ENCODE measurements at regions not wholly inside any gene's neighbourhood (a gene's known extent, or its start where the extent isn't known, plus 50 kb on each side); places are given as distances from the start of the nearest gene placed in this dataset.
A peak's percentile ranks its signal among the peaks of the same experiment; 100 is the strongest.

DNA sequence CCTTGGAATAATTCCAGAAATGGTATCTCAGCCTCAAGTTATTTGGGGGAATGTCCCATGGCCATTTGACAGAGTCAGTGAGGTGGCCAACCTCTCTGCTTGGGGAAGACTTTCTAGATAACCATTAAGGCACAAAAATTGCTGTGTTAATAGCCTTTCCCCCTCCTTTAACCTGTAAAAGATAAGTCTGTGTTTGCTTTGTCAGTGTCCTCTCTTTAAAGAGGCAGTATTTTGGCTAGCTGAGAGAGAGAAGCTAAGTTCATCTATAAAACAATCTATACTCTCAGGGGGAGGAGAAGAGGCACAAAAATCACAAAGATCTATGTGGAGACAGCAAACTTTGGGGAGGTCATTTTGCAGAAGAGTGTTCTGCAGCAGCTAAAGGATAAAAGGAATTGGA is 72.1 kb downstream of the PLCE1 start:
- H3K4me3 ChIP-seq (ENCODE audit: low read depth, low read length) = no peak overlapping the region
- DNase-seq = no peak
- H3K27me3 ChIP-seq (replicated peaks) = no peaks in the 10 kb centered on the region
- H3K36me3 ChIP-seq (replicated peaks) = no peaks in the 10 kb centered on the region
- TF ChIP-seq, protein P1, sequence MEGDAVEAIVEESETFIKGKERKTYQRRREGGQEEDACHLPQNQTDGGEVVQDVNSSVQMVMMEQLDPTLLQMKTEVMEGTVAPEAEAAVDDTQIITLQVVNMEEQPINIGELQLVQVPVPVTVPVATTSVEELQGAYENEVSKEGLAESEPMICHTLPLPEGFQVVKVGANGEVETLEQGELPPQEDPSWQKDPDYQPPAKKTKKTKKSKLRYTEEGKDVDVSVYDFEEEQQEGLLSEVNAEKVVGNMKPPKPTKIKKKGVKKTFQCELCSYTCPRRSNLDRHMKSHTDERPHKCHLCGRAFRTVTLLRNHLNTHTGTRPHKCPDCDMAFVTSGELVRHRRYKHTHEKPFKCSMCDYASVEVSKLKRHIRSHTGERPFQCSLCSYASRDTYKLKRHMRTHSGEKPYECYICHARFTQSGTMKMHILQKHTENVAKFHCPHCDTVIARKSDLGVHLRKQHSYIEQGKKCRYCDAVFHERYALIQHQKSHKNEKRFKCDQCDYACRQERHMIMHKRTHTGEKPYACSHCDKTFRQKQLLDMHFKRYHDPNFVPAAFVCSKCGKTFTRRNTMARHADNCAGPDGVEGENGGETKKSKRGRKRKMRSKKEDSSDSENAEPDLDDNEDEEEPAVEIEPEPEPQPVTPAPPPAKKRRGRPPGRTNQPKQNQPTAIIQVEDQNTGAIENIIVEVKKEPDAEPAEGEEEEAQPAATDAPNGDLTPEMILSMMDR (IDR thresholded peaks at IDR 0.05; ENCODE audit: low read depth, low read length, missing control alignments) = no peak
- in situ Hi-C loops (cut with HindIII; ENCODE audit: low pct_ligation_motif_present, low sequenced_read_pairs) = no loop called here
- H3K27ac ChIP-seq = no peak overlapping the region

DNA sequence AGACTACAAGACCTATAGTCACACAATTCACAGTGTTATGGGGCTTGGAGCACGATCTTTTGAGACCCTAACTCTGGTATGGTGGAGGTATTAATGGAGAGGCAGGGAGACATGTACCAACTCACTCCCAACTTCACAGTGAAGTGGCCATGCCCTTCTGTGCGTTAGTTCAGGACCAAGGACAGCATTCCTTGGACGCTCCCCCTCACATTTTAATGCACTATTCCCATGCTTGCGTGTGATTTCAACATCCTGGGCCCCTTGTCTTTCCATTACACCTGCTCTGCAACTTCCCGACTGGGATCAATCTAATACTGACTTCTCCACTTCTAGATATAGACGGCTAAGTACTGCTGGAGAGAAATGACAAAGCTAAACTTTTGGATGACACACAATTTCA is 72.7 kb downstream of the PLCE1 start:
- DNase-seq = peak; percentile 30
- H3K4me3 ChIP-seq (ENCODE audit: low read depth, low read length) = no peak overlapping the region
- H3K27ac ChIP-seq = no peak overlapping the region
- no peaks in the 10 kb centered on the region for H3K27me3 ChIP-seq (replicated peaks)
- in situ Hi-C loops (cut with HindIII; ENCODE audit: low pct_ligation_motif_present, low sequenced_read_pairs) = no loop called here
- TF ChIP-seq, protein P1 (IDR thresholded peaks at IDR 0.05; ENCODE audit: low read depth, low read length, missing control alignments) = no peak
- no peaks in the 10 kb centered on the region for H3K36me3 ChIP-seq (replicated peaks)

DNA sequence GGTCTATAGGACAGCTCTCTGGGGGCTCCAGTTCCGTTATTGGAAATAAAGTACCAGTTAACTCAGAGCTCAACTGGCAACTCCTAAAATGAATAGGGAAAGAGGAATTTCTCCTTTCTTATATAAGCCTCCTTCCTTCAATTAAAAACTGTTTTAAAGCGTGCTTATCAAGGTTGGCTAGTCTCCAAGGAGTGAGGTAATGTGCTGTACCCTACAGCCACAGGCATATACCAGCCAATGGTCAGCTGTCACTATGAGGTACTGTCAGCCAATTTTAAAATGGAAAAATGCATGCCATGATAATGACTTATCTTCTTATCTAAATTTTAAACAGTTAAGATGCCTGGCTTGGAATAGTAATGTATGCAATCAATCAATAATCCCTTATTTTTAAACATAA is 76.2 kb downstream of the PLCE1 start:
- in situ Hi-C loops (cut with HindIII; ENCODE audit: low pct_ligation_motif_present, low sequenced_read_pairs) = no loop called here
- DNase-seq = no peak
- H3K27me3 ChIP-seq (replicated peaks) = no peaks in the 10 kb centered on the region
- no peak overlapping the region for H3K4me3 ChIP-seq (ENCODE audit: low read depth, low read length)
- TF ChIP-seq, protein P1 (IDR thresholded peaks at IDR 0.05; ENCODE audit: low read depth, low read length, missing control alignments) = no peak
- no peaks in the 10 kb centered on the region for H3K36me3 ChIP-seq (replicated peaks)
- no peak overlapping the region for H3K27ac ChIP-seq

DNA sequence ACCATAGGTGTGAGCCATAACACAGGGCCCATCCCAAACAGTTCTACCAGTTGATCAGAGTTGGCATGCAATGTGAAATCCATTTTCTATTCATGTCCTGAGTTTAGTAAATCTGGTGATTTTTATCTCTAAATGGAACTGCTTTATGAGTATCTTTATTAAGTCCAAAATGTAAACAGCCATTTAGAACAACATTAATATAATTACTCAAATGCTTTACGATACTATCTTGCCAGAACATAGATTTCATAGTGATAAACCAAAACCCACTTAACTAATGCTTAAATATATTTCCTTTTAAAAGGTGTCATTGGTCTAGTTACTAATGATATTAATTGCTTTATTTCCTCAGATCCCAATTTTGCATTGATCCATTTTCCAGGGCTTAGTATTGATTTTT is 80.7 kb downstream of the PLCE1 start:
- in situ Hi-C loops (cut with HindIII; ENCODE audit: low pct_ligation_motif_present, low sequenced_read_pairs) = no loop called here
- Histone ChIP-seq H3K27me3 (replicated peaks) (no peaks in the 10 kb centered on the region), H3K27ac (no peak overlapping the region), H3K36me3 (replicated peaks) (no peaks in the 10 kb centered on the region), H3K4me3 (ENCODE audit: low read depth, low read length) (no peak overlapping the region)
- TF ChIP-seq, protein P1 (IDR thresholded peaks at IDR 0.05; ENCODE audit: low read depth, low read length, missing control alignments) = no peak
- DNase-seq = no peak

DNA sequence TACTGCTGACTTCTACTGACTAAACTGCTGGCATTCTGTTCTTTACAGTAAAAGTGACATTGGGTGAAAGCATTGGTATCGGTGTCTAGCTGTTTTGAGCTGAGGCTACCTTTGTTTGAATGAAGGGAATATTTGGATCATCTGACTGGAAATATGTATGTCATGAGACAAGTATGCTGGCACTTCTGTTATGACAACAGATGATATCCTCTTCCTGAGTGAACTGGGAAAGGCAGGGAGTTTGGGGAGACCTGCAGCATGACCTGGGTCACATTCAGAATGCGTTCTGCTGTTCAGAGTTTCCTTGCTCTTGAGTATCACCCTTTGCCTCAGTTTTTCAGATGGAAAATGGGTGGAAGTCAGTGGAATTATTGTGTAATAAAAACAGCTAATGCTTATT is 81.8 kb downstream of the PLCE1 start:
- Histone ChIP-seq H3K4me3 (ENCODE audit: low read depth, low read length) (no peak overlapping the region), H3K27me3 (replicated peaks) (no peaks in the 10 kb centered on the region), H3K36me3 (replicated peaks) (no peaks in the 10 kb centered on the region), H3K27ac (no peak overlapping the region)
- no peak for DNase-seq
- TF ChIP-seq, protein P1 (IDR thresholded peaks at IDR 0.05; ENCODE audit: low read depth, low read length, missing control alignments) = no peak
- in situ Hi-C loops (cut with HindIII; ENCODE audit: low pct_ligation_motif_present, low sequenced_read_pairs) = no loop called here

DNA sequence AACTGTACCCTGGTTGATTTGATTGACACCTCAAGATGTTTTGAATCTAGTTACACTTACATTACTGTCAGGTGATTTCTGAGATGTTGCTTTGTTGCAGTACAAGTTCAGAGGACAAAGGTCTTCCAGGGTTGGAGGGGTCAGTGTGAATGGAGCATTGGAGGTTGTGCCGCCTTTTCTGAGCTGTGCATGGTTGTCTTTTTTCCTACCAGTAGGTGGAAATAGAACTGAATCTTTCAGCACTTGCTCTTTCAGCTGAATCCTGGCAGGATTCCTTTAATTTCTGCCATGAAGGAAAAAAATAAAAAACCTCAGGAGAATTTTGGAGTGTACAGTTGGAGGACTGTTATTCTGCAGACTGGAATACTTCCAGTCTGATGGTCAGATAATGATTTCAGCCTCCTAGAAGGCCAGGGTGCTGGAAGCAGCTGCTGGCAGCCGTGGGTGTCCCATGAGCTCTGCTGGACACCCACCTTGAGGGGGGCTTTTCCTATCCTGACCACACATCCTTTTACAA is 82.7 kb downstream of the PLCE1 start:
- peak; percentile 29 for DNase-seq
- Histone ChIP-seq H3K27me3 (replicated peaks) (no peaks in the 10 kb centered on the region), H3K36me3 (replicated peaks) (no peaks in the 10 kb centered on the region), H3K27ac (no peak overlapping the region), H3K4me3 (ENCODE audit: low read depth, low read length) (no peak overlapping the region)
- TF ChIP-seq, protein P1 (IDR thresholded peaks at IDR 0.05; ENCODE audit: low read depth, low read length, missing control alignments) = peak; percentile 67
- in situ Hi-C loops (cut with HindIII; ENCODE audit: low pct_ligation_motif_present, low sequenced_read_pairs) = no loop called here

Measured in brain microvascular endothelial cell (primary cell).